ENCODE measurements at regions not wholly inside any gene's neighbourhood (a gene's known extent, or its start where the extent isn't known, plus 50 kb on each side); places are given as distances from the start of the nearest gene placed in this dataset.

DNA sequence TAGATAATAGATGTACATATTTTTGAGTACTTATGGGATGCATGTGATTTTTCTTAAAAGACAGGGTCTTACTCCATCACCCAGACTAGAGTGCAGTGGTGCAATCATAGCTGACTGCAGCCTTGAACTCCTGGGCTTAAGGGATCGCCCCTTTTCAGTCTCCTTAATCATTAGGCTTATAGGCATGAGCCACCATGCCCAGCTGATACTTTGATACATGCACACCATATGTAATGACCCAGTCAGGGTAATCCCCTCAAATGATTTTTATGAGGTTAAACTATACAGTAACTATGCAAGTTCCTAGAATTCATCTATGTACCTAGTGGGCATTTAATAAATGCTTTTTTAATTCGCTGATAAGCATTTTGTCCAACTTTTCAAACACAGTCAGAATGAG is 292.3 kb downstream of the DTWD2 start:
- TF ChIP-seq, protein P1, sequence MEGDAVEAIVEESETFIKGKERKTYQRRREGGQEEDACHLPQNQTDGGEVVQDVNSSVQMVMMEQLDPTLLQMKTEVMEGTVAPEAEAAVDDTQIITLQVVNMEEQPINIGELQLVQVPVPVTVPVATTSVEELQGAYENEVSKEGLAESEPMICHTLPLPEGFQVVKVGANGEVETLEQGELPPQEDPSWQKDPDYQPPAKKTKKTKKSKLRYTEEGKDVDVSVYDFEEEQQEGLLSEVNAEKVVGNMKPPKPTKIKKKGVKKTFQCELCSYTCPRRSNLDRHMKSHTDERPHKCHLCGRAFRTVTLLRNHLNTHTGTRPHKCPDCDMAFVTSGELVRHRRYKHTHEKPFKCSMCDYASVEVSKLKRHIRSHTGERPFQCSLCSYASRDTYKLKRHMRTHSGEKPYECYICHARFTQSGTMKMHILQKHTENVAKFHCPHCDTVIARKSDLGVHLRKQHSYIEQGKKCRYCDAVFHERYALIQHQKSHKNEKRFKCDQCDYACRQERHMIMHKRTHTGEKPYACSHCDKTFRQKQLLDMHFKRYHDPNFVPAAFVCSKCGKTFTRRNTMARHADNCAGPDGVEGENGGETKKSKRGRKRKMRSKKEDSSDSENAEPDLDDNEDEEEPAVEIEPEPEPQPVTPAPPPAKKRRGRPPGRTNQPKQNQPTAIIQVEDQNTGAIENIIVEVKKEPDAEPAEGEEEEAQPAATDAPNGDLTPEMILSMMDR (conservative IDR thresholded peaks at IDR 0.05; ENCODE audit: low read length), result no peak
- no peak for TF ChIP-seq EZH2phosphoT487 (IDR thresholded peaks at IDR 0.05; ENCODE audit: borderline replicate concordance, low read depth, low read length)
